H9 (cell line): ENCODE measurements at regions not wholly inside any gene's neighbourhood (a gene's known extent, or its start where the extent isn't known, plus 50 kb on each side); places are given as distances from the start of the nearest gene placed in this dataset.

Source experiments
- DNase-seq: peaks from one replicate; pipeline ENCODE4 v3.0.0-alpha.2; 2017
- H2AFZ ChIP-seq: one replicate; pipeline ENCODE4 v1.6.1; 2013; ENCODE audit warnings: mild to moderate bottlenecking, low read length, control low read depth, moderate library complexity
- H2AK5ac ChIP-seq: 2 replicates; pipeline ENCODE4 v1.6.1; 2013; ENCODE audit warnings: low read length, control low read depth, mixed read lengths; ENCODE audit not compliant: insufficient read length
- H2BK120ac ChIP-seq: one replicate; pipeline ENCODE4 v1.6.1; 2013; ENCODE audit warnings: low read depth, mild to moderate bottlenecking, low read length, control low read depth, inconsistent platforms; ENCODE audit not compliant: poor library complexity, severe bottlenecking
- H2BK12ac ChIP-seq: 2 replicates; pipeline ENCODE4 v1.6.1; 2013; ENCODE audit warnings: low read length, control low read depth, mixed read lengths, low read depth; ENCODE audit not compliant: insufficient read length
- H2BK15ac ChIP-seq: 2 replicates; pipeline ENCODE4 v1.6.1; 2013; ENCODE audit warnings: low read depth, low read length, control low read depth
- H2BK20ac ChIP-seq: one replicate; pipeline ENCODE4 v1.6.1; 2013; ENCODE audit warnings: low read depth, mild to moderate bottlenecking, low read length, control low read depth, inconsistent platforms; ENCODE audit not compliant: poor library complexity, severe bottlenecking
- H2BK5ac ChIP-seq: 2 replicates; pipeline ENCODE4 v1.6.1; 2013; ENCODE audit warnings: low read length, control low read depth, mixed read lengths; ENCODE audit not compliant: insufficient read length
- H3K14ac ChIP-seq: 2 replicates; pipeline ENCODE4 v1.6.1; 2013; ENCODE audit warnings: low read length, control low read depth; ENCODE audit not compliant: insufficient read depth
- H3K18ac ChIP-seq: 2 replicates; pipeline ENCODE4 v1.6.1; 2013; ENCODE audit warnings: low read depth, mild to moderate bottlenecking, mixed read lengths, low read length, control low read depth; ENCODE audit not compliant: insufficient read length
- H3K23ac ChIP-seq: 2 replicates; pipeline ENCODE4 v1.6.1; 2013; ENCODE audit warnings: low read length, control low read depth, mixed read lengths, low read depth; ENCODE audit not compliant: insufficient read length
- H3K23me2 ChIP-seq: 2 replicates; pipeline ENCODE4 v1.6.1; 2013; ENCODE audit warnings: low read depth, mild to moderate bottlenecking, mixed read lengths, low read length, control low read depth; ENCODE audit not compliant: insufficient read length, poor library complexity, severe bottlenecking
- H3K27ac ChIP-seq: 2 replicates; pipeline ENCODE4 v1.5.1; 2013; ENCODE audit warnings: low read length, control low read depth, mixed read lengths, low read depth; ENCODE audit not compliant: insufficient read length
- H3K27me3 ChIP-seq: 2 replicates; pipeline ENCODE4 v1.6.1; 2013; ENCODE audit warnings: low read length, control low read depth, inconsistent platforms; ENCODE audit not compliant: insufficient read depth
- H3K4ac ChIP-seq: 2 replicates; pipeline ENCODE4 v1.6.1; 2013; ENCODE audit warnings: low read depth, mild to moderate bottlenecking, control low read depth, inconsistent platforms, low read length, moderate library complexity
- H3K4me1 ChIP-seq: 2 replicates; pipeline ENCODE4 v1.6.1; 2013; ENCODE audit warnings: low read length, control low read depth, inconsistent platforms; ENCODE audit not compliant: insufficient read depth
- H3K4me2 ChIP-seq: 2 replicates; pipeline ENCODE4 v1.6.1; 2013; ENCODE audit warnings: low read length, control low read depth, mixed read lengths; ENCODE audit not compliant: insufficient read length, insufficient read depth
- H3K56ac ChIP-seq: 2 replicates; pipeline ENCODE4 v1.6.1; 2013; ENCODE audit warnings: low read depth, mild to moderate bottlenecking, mixed read lengths, low read length, control low read depth; ENCODE audit not compliant: insufficient read length
- H3K79me1 ChIP-seq: 2 replicates; pipeline ENCODE4 v1.6.1; 2013; ENCODE audit warnings: low read depth, mild to moderate bottlenecking, moderate library complexity, low read length, control low read depth, inconsistent platforms; ENCODE audit not compliant: insufficient read depth, poor library complexity, severe bottlenecking
- H3K79me2 ChIP-seq: 2 replicates; pipeline ENCODE4 v1.6.1; 2013; ENCODE audit warnings: low read length, control low read depth, inconsistent platforms; ENCODE audit not compliant: insufficient read depth
- H3K9ac ChIP-seq: 2 replicates; pipeline ENCODE4 v1.6.1; 2013; ENCODE audit warnings: low read length, control low read depth, mixed read lengths; ENCODE audit not compliant: insufficient read length; ENCODE audit errors: extremely low read depth
- H3K9me3 ChIP-seq: one replicate; pipeline ENCODE4 v1.6.1; 2013; ENCODE audit warnings: low read depth, low read length, inconsistent platforms; ENCODE audit not compliant: control insufficient read depth
- H3T11ph ChIP-seq: one replicate; pipeline ENCODE4 v1.6.1; 2013; ENCODE audit warnings: mild to moderate bottlenecking, low read length, control low read depth, inconsistent platforms
- H4K20me1 ChIP-seq: one replicate; pipeline ENCODE4 v1.6.1; 2013; ENCODE audit not compliant: control insufficient read depth, insufficient read length, insufficient read depth
- H4K5ac ChIP-seq: 2 replicates; pipeline ENCODE4 v1.6.1; 2013; ENCODE audit warnings: low read depth, mild to moderate bottlenecking, mixed read lengths, low read length, control low read depth; ENCODE audit not compliant: insufficient read length
- H4K8ac ChIP-seq: replicated peaks from 2 replicates; pipeline ENCODE4 v1.6.1; 2013; ENCODE audit warnings: low read length, control low read depth, mixed read lengths, low read depth; ENCODE audit not compliant: insufficient read length
- H4K91ac ChIP-seq: 2 replicates; pipeline ENCODE4 v1.6.1; 2013; ENCODE audit warnings: low read depth, mild to moderate bottlenecking, moderate library complexity, mixed read lengths, low read length, control low read depth; ENCODE audit not compliant: insufficient read length
- H3K27ac Mint-ChIP-seq, 3 experiments: 2 replicates in 2 of 3; 3 replicates in 1 of 3; pipeline ENCODE4 v1.8.0; 2020 to 2021; ENCODE audit warnings: mixed read lengths in 3 of 3, mild to moderate bottlenecking in 1 of 3, moderate library complexity in 1 of 3
- H3K27me3 Mint-ChIP-seq: 2 replicates; pipeline ENCODE4 v1.8.0; 2021; ENCODE audit warnings: low read depth, mild to moderate bottlenecking, moderate library complexity, mixed read lengths
- H3K36me3 Mint-ChIP-seq, 3 experiments: 2 replicates in 2 of 3; 3 replicates in 1 of 3; pipeline ENCODE4 v1.8.0; 2020 to 2021; ENCODE audit warnings: low read depth in 3 of 3, mixed read lengths in 3 of 3; ENCODE audit not compliant: insufficient read depth in 1 of 3
- H3K4me1 Mint-ChIP-seq, 2 experiments: 2 replicates each; pipeline ENCODE4 v1.8.0; 2020; ENCODE audit warnings: mixed read lengths in 2 of 2
- H3K4me3 Mint-ChIP-seq, 2 experiments: 2 replicates in 1 of 2; 3 replicates in 1 of 2; pipeline ENCODE4 v1.8.0; 2020 to 2021; ENCODE audit warnings: mild to moderate bottlenecking in 2 of 2, mixed read lengths in 2 of 2, moderate library complexity in 1 of 2
- H3K9me3 Mint-ChIP-seq, 2 experiments: 2 replicates in 1 of 2; 3 replicates in 1 of 2; pipeline ENCODE4 v1.8.0; 2020; ENCODE audit warnings: mild to moderate bottlenecking in 2 of 2, mixed read lengths in 2 of 2, moderate library complexity in 1 of 2
- CTCF ChIP-seq: fragments of 200-600 bp; sonication (generic); conservative IDR thresholded peaks from 3 replicates; pipeline ENCODE4 v1.8.0; 2021; ENCODE audit warnings: antibody characterized with exemption, mild to moderate bottlenecking
- WGBS: extraction: QIAGEN DNeasy Blood & Tissue Kit; methylation state at CpG from one replicate; pipeline ENCODE4 v1.1.7; 2013; ENCODE audit warnings: missing lambda C conversion rate, low lambda C conversion rate, mixed read lengths; ENCODE audit not compliant: insufficient read length; ENCODE audit errors: extremely low coverage; 5-methylcytosine and 5-hydroxymethylcytosine counted together

DNA sequence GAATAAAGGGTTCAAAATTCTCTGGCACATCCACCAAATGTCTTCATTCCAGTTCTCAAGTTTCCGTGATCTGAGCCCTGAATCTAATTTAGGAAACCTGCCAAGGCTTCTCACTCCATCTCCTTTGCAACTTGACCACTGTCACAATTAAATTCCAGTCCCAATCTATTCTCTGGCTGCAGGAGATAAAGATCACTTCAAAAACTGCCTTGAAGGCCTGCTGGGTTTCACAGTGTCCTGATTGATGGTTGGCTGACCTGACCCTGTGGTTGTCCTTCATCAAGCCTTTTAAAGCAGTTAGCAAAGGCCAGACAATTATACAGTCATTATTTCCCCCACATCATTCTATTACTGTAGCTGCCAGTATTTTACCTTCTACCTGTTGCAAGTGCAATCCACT is 60.3 kb upstream of the DNAJC10 start:
- Histone ChIP-seq H2BK20ac (no peak overlapping the region), H3K4me1 (no peaks in the 10 kb centered on the region), H3K27ac (no peak overlapping the region), H4K5ac (no peak overlapping the region), H3K9me3 (no peaks in the 10 kb centered on the region), H3K79me2 (no peaks in the 10 kb centered on the region), H4K91ac (no peak overlapping the region), H3T11ph (no peak overlapping the region), H4K8ac (no peak overlapping the region), H3K9ac (no peak overlapping the region), H3K23ac (no peak overlapping the region), H3K14ac (no peak overlapping the region), H3K18ac (no peak overlapping the region), H3K79me1 (no peaks in the 10 kb centered on the region), H3K23me2 (no peaks in the 10 kb centered on the region), H3K56ac (no peak overlapping the region), H2AK5ac (no peak overlapping the region), H3K4me2 (no peak overlapping the region), H2BK12ac (no peak overlapping the region), H3K4ac (no peak overlapping the region), H2BK5ac (no peak overlapping the region), H2BK15ac (no peak overlapping the region), H3K27me3 (no peaks in the 10 kb centered on the region), H2AFZ (no peak overlapping the region), H2BK120ac (no peak overlapping the region), H4K20me1 (no peaks in the 10 kb centered on the region)
- Mint-ChIP-seq H3K9me3 (no peaks in the 10 kb centered on the region), H3K36me3 (no peaks in the 10 kb centered on the region), H3K27ac (no peak overlapping the region), H3K4me3 (no peak overlapping the region), H3K27me3 (no peaks in the 10 kb centered on the region), H3K4me1 (no peaks in the 10 kb centered on the region; a peak in 1 of 4 replicates)
- WGBS = no CpG with 5 or more reads among the region's 1 CpG
- no peak for TF ChIP-seq CTCF
- no peak for DNase-seq
